ENCODE measurements at regions not wholly inside any gene's neighbourhood (a gene's known extent, or its start where the extent isn't known, plus 50 kb on each side); places are given as distances from the start of the nearest gene placed in this dataset.

GRCh38 chr4:27288496-27288895 lies 427.9 kb downstream of the STIM2 start:
- TF ChIP-seq E2F4 (IDR thresholded peaks at IDR 0.05; ENCODE audit: low read depth, low read length), result no peak
- TF ChIP-seq JUND (IDR thresholded peaks at IDR 0.05; ENCODE audit: low read depth, low read length), result no peak

Data from GM12878 (cell line).